K562 (cell line): ENCODE measurements at regions not wholly inside any gene's neighbourhood (a gene's known extent, or its start where the extent isn't known, plus 50 kb on each side); places are given as distances from the start of the nearest gene placed in this dataset.

Experiments
- BCLAF1 ChIP-seq, 2 experiments: fragments of 450-650 bp in 1 of 2; IDR thresholded peaks; 2 replicates each; pipeline ENCODE4 v1.6.1; 2011 to 2017; ENCODE audit warnings: low read depth in 2 of 2, antibody characterized with exemption in 1 of 2, borderline replicate concordance in 1 of 2, low read length in 1 of 2, mild to moderate bottlenecking in 1 of 2, mixed read lengths in 1 of 2; ENCODE audit not compliant: control insufficient read depth in 1 of 2
- CBX1 ChIP-seq: sonication (generic); IDR thresholded peaks from 2 replicates; pipeline ENCODE4 v1.6.1; 2016; ENCODE audit warnings: antibody characterized with exemption, low read depth, mild to moderate bottlenecking
- CREB1 ChIP-seq, 2 experiments: sonication (generic) in 1 of 2; formaldehyde crosslinking in 1 of 2; IDR thresholded peaks; 2 replicates each; pipeline versions ENCODE4 v1.6.1 to v1.8.0; 2012 to 2022; ENCODE audit warnings: inconsistent platforms in 1 of 2, mild to moderate bottlenecking in 1 of 2, missing genetic modification reagents in 1 of 2, moderate library complexity in 1 of 2
- KLF10 ChIP-seq: fragments of 250-450 bp; sonication (Bioruptor Pico); IDR thresholded peaks from 2 replicates; pipeline ENCODE4 v1.6.1; 2021; ENCODE audit warnings: matching md5 sums
- PATZ1 ChIP-seq: fragments of 250-450 bp; sonication (Bioruptor Pico); IDR thresholded peaks from 2 replicates; pipeline ENCODE4 v1.5.0; 2020; ENCODE audit warnings: mild to moderate bottlenecking, borderline replicate concordance
- RFX1 ChIP-seq: fragments of 450-650 bp; IDR thresholded peaks from 2 replicates; pipeline ENCODE4 v1.6.1; 2016; ENCODE audit warnings: mild to moderate bottlenecking, moderate library complexity
- SMAD4 ChIP-seq: fragments of 250-450 bp; sonication (Bioruptor Pico); conservative IDR thresholded peaks from 2 replicates; pipeline ENCODE4 v1.8.0; 2021; ENCODE audit warnings: inconsistent platforms, mild to moderate bottlenecking, moderate library complexity
- TCF3 ChIP-seq: sonication (generic); formaldehyde crosslinking; IDR thresholded peaks from 2 replicates; pipeline ENCODE4 v1.4.0; 2020; ENCODE audit warnings: mild to moderate bottlenecking, missing genetic modification reagents
- ZNF165 ChIP-seq: fragments of 250-450 bp; sonication (Bioruptor Pico); IDR thresholded peaks from 2 replicates; pipeline ENCODE4 v1.4.0; 2020; ENCODE audit warnings: borderline replicate concordance
- TF ChIP-seq, protein P1 (sequence below), 2 experiments: fragments of 450-650 bp in 1 of 2; sonication (generic) in 1 of 2; formaldehyde crosslinking in 1 of 2; IDR thresholded peaks; 2 replicates each; pipeline versions ENCODE4 v1.7.1 to v1.9.0; 2016 to 2022; ENCODE audit warnings: inconsistent platforms in 1 of 2, mild to moderate bottlenecking in 1 of 2, missing genetic modification reagents in 1 of 2

GRCh38 chr16:10322723-10323527, 62.9 kb upstream of the ATF7IP2 start (continued):
- TF ChIP-seq PATZ1 (CRISPR knock-in tag) (no peak), CBX1 (no peak), SMAD4 (peak; percentile 28; the same call in 1 of the 2 replicates), RFX1 (no peak; the same call in 1 of the 2 replicates), ZNF165 (CRISPR knock-in tag) (no peak), CREB1 (IDR thresholded peaks at IDR 0.05) (no peak), CREB1 (CRISPR knock-in tag; IDR thresholded peaks at IDR 0.05) (no peak), TCF3 (peak; percentile 64), KLF10 (CRISPR knock-in tag) (no peak), BCLAF1 (IDR thresholded peaks at IDR 0.05; ENCODE audit: borderline replicate concordance in 1 of 2, control insufficient read depth in 1 of 2, low read depth in 2 of 2, low read length in 1 of 2) (no peak)
- TF ChIP-seq, protein P1, sequence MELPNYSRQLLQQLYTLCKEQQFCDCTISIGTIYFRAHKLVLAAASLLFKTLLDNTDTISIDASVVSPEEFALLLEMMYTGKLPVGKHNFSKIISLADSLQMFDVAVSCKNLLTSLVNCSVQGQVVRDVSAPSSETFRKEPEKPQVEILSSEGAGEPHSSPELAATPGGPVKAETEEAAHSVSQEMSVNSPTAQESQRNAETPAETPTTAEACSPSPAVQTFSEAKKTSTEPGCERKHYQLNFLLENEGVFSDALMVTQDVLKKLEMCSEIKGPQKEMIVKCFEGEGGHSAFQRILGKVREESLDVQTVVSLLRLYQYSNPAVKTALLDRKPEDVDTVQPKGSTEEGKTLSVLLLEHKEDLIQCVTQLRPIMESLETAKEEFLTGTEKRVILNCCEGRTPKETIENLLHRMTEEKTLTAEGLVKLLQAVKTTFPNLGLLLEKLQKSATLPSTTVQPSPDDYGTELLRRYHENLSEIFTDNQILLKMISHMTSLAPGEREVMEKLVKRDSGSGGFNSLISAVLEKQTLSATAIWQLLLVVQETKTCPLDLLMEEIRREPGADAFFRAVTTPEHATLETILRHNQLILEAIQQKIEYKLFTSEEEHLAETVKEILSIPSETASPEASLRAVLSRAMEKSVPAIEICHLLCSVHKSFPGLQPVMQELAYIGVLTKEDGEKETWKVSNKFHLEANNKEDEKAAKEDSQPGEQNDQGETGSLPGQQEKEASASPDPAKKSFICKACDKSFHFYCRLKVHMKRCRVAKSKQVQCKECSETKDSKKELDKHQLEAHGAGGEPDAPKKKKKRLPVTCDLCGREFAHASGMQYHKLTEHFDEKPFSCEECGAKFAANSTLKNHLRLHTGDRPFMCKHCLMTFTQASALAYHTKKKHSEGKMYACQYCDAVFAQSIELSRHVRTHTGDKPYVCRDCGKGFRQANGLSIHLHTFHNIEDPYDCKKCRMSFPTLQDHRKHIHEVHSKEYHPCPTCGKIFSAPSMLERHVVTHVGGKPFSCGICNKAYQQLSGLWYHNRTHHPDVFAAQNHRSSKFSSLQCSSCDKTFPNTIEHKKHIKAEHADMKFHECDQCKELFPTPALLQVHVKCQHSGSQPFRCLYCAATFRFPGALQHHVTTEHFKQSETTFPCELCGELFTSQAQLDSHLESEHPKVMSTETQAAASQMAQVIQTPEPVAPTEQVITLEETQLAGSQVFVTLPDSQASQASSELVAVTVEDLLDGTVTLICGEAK (IDR thresholded peaks at IDR 0.05): no peak
- TF ChIP-seq, protein P1 (CRISPR knock-in tag; IDR thresholded peaks at IDR 0.05): no peak
